ENCODE measurements at regions not wholly inside any gene's neighbourhood (a gene's known extent, or its start where the extent isn't known, plus 50 kb on each side); places are given as distances from the start of the nearest gene placed in this dataset.
"Not testable (repeated sequence)": the region's sequence is repeated elsewhere in the genome, so short reads cannot be mapped to it uniquely, and the experiment has no call there.

GRCh38 chr9:43089337-43089736 lies 905.9 kb downstream of the SPATA31A6 start:
- not testable (repeated sequence) for DNase-seq

- not testable (repeated sequence) for DNase-seq
Observed at GRCh38 chr9:43110376-43110775, 926.9 kb downstream of the SPATA31A6 start.

GRCh38 chr9:43112846-43113245 lies 929.4 kb downstream of the SPATA31A6 start:
- DNase-seq: not testable (repeated sequence)

- DNase-seq: not testable (repeated sequence)
Observed at GRCh38 chr9:43115813-43116229, 932.4 kb downstream of the SPATA31A6 start.

- not testable (repeated sequence) for DNase-seq
Observed at GRCh38 chr9:43118088-43118865, 934.8 kb downstream of the SPATA31A6 start.

- not testable (repeated sequence) for DNase-seq
Observed at GRCh38 chr9:43119565-43119964, 936.1 kb downstream of the SPATA31A6 start.

- DNase-seq: not testable (repeated sequence)
Observed at GRCh38 chr9:43119978-43120377, 936.5 kb downstream of the SPATA31A6 start.

- DNase-seq: not testable (repeated sequence)
Observed at GRCh38 chr9:43125894-43126293, 942.4 kb downstream of the SPATA31A6 start.

- not testable (repeated sequence) for DNase-seq
Observed at GRCh38 chr9:43127026-43127775, 943.7 kb downstream of the SPATA31A6 start.

GRCh38 chr9:43127949-43128348 lies 944.5 kb downstream of the SPATA31A6 start:
- not testable (repeated sequence) for DNase-seq

GRCh38 chr9:43130744-43131171 lies 947.3 kb downstream of the SPATA31A6 start:
- not testable (repeated sequence) for DNase-seq

GRCh38 chr9:43135440-43135839 lies 952.0 kb downstream of the SPATA31A6 start:
- DNase-seq: peak; percentile 1

GRCh38 chr9:43138909-43139308 lies 955.5 kb downstream of the SPATA31A6 start:
- DNase-seq: not testable (repeated sequence)

GRCh38 chr9:43139349-43139748 lies 955.9 kb downstream of the SPATA31A6 start:
- not testable (repeated sequence) for DNase-seq

GRCh38 chr9:43139878-43140608 lies 956.6 kb downstream of the SPATA31A6 start:
- not testable (repeated sequence) for DNase-seq

Data from hematopoietic multipotent progenitor cell treated with erythropoietin and hydrocortisone succinate and interleukin-3 and kit ligand, for 8 days (in vitro differentiated cells).